Ishikawa (cell line): ENCODE measurements at regions not wholly inside any gene's neighbourhood (a gene's known extent, or its start where the extent isn't known, plus 50 kb on each side); places are given as distances from the start of the nearest gene placed in this dataset.

Source experiments
- CEBPB ChIP-seq: IDR thresholded peaks from 2 replicates; pipeline ENCODE4 v1.6.1; 2012
- CREB1 ChIP-seq: IDR thresholded peaks from 2 replicates; pipeline ENCODE4 v1.6.1; 2012; ENCODE audit warnings: low read depth
- EGR1 ChIP-seq: IDR thresholded peaks from 2 replicates; pipeline ENCODE4 v1.6.1; 2012
- FOXM1 ChIP-seq: IDR thresholded peaks from 2 replicates; pipeline ENCODE4 v1.6.1; 2012; ENCODE audit warnings: low read depth, borderline replicate concordance
- NFIC ChIP-seq: IDR thresholded peaks from 2 replicates; pipeline ENCODE4 v1.6.1; 2012
- YY1 ChIP-seq: IDR thresholded peaks from 2 replicates; pipeline ENCODE4 v1.6.1; 2012; ENCODE audit warnings: low read depth
- TF ChIP-seq, protein P1 (sequence below): IDR thresholded peaks from 2 replicates; pipeline ENCODE4 v1.6.1; 2012
- TF ChIP-seq, protein P2 (sequence below): IDR thresholded peaks from 2 replicates; pipeline ENCODE4 v1.6.1; 2012
- TF ChIP-seq, protein P3 (sequence below): IDR thresholded peaks from 2 replicates; pipeline ENCODE4 v1.6.1; 2012; ENCODE audit warnings: low read depth, mild to moderate bottlenecking

DNA sequence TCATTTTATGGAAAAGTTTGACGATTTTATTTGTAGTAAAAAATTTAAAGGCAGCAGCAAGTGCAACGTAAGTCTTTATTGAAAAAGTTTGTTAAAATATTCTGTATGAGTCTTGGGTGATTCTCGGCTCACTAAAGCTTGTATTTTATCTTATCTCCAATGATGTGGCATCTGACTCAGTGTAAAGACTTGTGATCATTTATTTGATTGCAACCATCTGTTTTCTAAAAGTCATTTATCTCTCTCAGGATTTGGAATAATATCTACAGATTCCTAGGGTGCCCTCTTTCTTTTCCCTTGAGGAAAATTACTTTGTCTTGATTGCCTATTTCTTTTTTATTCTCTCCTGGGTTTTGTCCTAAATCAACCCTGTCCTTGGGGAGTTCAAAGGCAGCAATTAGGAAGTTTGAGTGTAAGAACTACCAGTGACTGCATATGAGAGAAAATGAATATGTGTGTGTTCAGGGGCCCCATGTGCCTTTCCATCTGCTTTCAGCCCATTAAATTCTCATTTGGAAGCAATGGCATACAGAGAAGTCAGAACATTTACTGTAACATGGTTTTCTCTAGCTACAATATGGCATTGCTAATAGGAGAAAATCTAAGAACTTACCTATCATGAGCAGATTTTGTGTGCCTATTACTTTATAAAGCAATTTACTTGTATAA, 575.0 kb upstream of the CHRM3 start:
- TF ChIP-seq NFIC, result no peak
- TF ChIP-seq CEBPB, result no peak
- TF ChIP-seq, protein P1, sequence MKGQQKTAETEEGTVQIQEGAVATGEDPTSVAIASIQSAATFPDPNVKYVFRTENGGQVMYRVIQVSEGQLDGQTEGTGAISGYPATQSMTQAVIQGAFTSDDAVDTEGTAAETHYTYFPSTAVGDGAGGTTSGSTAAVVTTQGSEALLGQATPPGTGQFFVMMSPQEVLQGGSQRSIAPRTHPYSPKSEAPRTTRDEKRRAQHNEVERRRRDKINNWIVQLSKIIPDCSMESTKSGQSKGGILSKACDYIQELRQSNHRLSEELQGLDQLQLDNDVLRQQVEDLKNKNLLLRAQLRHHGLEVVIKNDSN, result no peak
- TF ChIP-seq CREB1, result no peak
- TF ChIP-seq, protein P2, sequence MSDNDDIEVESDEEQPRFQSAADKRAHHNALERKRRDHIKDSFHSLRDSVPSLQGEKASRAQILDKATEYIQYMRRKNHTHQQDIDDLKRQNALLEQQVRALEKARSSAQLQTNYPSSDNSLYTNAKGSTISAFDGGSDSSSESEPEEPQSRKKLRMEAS, result no peak
- TF ChIP-seq FOXM1, result no peak
- TF ChIP-seq EGR1, result no peak
- TF ChIP-seq, protein P3, sequence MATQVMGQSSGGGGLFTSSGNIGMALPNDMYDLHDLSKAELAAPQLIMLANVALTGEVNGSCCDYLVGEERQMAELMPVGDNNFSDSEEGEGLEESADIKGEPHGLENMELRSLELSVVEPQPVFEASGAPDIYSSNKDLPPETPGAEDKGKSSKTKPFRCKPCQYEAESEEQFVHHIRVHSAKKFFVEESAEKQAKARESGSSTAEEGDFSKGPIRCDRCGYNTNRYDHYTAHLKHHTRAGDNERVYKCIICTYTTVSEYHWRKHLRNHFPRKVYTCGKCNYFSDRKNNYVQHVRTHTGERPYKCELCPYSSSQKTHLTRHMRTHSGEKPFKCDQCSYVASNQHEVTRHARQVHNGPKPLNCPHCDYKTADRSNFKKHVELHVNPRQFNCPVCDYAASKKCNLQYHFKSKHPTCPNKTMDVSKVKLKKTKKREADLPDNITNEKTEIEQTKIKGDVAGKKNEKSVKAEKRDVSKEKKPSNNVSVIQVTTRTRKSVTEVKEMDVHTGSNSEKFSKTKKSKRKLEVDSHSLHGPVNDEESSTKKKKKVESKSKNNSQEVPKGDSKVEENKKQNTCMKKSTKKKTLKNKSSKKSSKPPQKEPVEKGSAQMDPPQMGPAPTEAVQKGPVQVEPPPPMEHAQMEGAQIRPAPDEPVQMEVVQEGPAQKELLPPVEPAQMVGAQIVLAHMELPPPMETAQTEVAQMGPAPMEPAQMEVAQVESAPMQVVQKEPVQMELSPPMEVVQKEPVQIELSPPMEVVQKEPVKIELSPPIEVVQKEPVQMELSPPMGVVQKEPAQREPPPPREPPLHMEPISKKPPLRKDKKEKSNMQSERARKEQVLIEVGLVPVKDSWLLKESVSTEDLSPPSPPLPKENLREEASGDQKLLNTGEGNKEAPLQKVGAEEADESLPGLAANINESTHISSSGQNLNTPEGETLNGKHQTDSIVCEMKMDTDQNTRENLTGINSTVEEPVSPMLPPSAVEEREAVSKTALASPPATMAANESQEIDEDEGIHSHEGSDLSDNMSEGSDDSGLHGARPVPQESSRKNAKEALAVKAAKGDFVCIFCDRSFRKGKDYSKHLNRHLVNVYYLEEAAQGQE, result no peak
- no peak for TF ChIP-seq YY1
